ENCODE measurements at regions not wholly inside any gene's neighbourhood (a gene's known extent, or its start where the extent isn't known, plus 50 kb on each side); places are given as distances from the start of the nearest gene placed in this dataset.
"Not testable (repeated sequence)": the region's sequence is repeated elsewhere in the genome, so short reads cannot be mapped to it uniquely, and the experiment has no call there.

DNA sequence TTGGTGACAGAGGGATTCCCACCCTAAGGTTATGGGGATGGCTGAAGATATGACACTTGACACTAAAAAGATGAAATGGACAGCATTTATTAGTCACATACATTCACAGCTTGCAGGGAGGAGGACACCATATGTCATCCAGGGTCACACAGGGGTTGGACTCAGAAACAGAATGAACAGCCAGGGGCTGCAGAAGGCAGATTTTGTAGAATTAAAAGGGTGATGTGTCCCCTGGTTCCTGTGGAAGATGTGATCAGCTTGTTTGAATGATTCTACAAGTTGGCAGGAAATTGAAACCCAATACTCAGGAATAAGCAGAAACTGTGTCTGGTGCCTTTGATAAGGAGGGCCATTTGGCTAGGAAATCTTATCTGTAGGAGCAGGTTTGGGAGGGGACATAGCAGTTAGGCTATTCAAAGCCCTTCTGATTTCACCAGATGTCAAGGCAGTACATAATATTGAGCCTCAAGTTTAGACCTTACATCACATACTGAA lies 102.3 kb upstream of the GRIN3A start:
- peak; percentile 26 for DNase-seq

DNA sequence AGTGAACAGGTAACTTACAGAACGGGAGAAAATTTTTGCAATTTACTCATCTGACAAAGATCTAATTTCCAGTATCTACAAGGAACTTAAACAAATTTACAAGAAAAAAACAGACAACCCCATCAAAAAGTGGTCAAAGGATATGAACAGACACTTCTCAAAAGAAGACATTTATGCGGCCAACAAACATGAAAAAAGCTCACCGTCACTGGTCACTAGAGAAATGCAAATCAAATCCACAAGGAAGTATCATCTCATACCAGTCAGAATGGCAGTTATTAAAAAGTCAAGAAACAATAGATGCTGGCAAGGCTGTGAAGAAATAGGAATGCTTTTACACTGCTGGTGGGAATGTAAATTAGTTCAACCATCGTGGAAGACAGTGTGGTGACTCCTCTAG lies 100.5 kb upstream of the GRIN3A start:
- not testable (repeated sequence) for DNase-seq

DNA sequence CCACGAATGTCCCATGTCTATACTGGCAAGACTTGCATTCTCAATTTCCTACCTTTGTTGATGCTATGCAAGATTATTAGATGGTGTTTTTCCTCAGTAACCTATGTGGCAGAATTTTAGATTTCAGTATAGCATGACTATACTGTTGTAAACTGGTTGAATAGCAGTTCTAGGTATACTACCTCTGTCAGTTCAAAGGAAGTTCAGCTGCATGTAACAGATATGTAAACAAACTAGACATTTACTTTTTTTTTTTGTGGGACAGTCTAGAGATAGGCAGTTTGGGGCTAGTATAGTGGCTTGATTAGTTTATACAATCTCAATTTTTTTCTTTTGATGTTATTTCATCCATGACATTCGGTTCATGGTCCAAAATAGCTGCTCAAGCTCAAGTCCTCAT lies 97.6 kb upstream of the GRIN3A start:
- no peak for DNase-seq

DNA sequence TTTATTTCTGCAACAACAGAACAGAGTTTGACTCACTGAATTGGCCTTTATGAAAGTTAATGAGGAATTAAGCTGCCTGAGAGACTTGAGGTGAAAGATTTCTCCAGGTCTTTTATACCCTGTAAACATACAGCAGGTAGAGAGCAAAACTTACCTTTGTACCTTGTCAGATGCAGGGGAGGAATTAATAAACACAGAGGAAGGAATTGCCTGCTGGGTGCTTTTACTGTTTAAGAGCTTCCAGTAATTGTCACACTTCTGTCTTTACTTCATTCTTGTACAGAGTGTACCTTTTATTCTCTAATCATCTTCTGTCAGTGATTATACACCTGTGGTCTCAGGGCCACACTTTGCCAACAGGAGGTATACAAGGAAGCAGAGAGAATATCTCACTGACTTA lies 94.0 kb upstream of the GRIN3A start:
- peak; percentile 60 for DNase-seq

DNA sequence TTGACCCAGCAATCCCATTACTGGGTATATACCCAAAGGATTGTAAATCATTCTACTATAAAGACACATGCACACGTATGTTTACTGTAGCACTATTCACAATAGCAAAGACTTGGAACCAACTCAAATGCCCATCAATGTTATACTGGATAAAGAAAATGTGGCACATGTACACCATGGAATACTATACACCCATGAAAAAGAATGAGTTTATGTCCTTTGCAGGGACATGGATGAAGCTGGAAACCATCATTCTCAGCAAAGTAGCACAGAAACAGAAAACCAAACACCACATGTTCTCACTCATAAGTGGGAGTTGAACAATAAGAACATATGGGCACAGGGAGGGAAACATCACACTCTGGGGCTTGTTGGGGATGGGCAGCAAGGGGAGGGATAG lies 83.0 kb upstream of the GRIN3A start:
- DNase-seq: not testable (repeated sequence)

DNA sequence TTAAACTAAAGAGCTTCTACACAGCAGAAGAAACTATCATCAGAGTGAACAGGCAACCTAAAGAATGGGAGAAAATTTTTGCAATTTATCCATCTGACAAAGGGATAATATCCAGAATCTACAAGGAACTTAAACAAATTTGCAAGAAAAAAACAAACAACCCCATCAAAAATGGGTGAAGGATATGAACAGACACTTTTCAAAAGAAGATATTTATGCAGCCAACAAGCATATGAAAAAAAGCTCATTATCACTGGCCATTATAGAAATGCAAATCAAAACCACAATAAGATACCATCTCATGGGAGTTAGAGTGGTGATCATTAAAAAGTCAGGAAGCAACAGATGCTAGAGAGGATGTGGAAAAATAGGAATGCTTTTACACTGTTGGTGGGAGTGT lies 82.5 kb upstream of the GRIN3A start:
- not testable (repeated sequence) for DNase-seq

DNA sequence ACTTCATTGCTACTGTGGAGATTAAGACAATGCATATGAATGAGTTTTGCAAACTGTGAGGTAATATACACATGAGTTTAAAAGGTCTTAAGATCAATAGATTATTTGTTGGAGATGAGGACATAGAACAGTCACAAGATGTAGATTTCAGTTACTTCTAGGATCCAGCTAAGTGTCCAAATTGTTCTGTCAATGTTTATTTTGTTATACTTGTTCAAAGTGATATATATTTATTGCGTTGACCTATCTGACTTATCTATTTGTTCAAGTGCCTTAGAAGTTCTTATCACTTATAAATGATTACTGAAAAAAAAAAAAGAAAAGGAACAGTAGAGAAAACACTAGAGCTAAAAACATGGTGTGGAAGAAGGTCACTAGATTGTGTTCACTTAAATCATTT lies 75.6 kb upstream of the GRIN3A start:
- DNase-seq: no peak

DNA sequence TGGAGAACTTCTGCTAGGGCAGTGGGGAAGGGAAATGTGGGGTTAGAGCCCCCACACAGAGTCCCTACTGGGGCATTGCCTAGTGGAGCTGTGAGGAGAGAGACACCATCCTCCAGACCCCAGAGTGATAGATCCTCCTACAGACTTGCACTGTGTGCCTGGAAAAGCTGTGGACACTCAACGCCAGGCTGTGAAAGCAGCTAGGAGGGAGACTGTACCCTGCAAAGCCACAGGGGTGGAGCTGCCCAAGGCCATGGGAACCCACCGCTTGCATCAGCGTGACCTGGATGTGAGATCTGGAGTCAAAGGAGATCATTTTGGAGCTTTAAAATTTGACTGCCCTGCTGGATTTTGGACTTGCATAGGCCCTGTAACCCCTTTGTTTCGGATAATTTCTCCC lies 69.4 kb upstream of the GRIN3A start:
- not testable (repeated sequence) for DNase-seq

DNA sequence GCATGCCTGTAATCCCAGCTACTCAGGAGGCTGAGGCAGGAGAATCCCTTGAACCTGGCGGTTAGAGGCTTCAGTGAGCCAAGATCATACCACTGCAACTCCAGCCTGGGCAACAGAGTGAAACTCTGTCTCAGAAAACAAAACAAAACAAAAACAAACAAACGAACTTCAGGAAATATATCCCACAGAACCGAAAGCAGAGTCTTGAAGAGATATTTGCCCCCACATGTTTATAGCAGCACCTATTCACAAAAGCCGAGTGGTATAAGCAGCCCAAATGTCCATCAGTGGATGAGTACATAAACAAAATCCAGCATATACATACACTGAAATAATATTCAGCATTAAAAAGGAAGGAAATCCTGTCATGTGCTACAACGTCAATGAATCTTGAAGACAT lies 57.6 kb upstream of the GRIN3A start:
- no peak for DNase-seq

DNA sequence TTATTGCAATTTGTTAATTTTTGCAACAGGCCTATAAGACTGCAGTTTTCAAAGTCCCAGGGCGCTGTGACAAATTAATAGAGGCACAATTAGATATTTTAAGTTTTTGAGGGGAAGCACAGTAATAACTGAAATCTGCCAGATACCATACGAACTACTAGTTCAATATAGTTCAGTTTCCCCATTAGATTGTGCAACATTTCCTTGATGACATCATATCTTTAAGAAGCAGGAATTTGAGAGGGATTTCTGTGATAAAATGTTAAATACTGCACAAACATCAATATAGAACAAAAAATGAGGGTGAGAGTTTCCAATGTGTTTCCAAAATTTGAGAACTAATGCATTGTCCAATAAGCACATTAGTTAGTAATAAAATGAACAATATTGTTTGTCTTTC lies 56.7 kb upstream of the GRIN3A start:
- DNase-seq: no peak

DNA sequence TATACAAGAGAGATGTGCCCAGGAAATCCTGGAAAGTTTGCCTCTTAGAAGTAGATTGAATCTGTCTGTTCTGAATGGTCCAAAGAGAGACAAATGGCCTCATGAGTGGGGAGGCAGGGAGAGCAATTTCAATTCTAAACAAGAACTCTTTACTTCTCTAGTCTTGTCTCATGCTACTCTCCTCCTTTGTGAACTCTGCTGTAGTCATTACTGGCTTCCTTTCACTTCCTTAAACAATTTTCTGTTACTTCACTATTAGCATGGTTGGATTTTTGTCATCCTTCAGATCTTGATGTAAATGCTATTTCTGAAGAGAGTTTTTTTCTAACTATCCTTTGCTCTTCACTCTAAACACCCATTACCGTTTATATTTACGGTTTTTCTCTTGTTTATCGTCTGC lies 54.0 kb upstream of the GRIN3A start:
- no peak for DNase-seq

DNA sequence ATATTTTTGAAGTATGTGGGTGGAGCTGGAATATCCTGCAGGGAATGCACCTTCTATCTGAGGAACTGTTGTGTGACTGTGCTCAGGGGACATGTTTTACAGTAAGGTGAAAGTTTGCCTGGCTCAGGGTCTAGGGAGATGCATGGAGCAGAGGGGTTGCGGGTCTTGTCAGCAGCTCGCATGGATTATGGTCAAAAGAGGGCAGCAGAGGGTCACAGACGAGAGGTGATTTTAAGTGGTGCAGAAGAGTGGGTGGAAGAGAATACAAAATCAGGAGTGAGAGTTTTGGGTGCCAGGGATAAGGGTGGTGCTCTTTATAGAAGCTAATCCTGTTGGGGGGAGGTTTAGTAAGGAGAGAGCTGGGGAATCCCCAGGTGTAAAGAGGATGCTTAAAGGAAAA lies 53.5 kb upstream of the GRIN3A start:
- peak; percentile 79 for DNase-seq

DNA sequence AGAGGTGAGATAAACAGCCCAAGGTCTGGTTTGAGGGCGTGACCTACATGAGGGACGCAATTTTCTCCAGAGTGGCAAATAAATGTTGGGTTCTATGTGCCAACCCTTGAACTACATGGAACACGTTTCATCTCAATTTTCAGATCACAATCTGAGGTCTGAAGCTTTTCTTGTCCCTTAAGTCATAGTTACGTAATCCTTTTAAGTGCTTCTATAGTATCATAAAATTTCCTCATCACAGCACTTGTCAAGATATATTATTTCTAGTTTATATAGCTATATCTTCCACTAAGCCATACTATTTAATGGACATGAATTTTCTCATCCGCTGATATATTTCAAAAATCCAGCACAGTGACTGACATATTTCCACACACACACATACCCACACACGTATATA lies 53.1 kb upstream of the GRIN3A start:
- DNase-seq: no peak

All from NCI-H69 (cell line).